NCI-H446 (cell line): ENCODE measurements at regions not wholly inside any gene's neighbourhood (a gene's known extent, or its start where the extent isn't known, plus 50 kb on each side); places are given as distances from the start of the nearest gene placed in this dataset.
"Not testable (repeated sequence)": the region's sequence is repeated elsewhere in the genome, so short reads cannot be mapped to it uniquely, and the experiment has no call there.

Experiments
- DNase-seq, 2 experiments: peaks; one replicate each; lab custom pipeline; 2025; lab: John Stamatoyannopoulos, UW

- peak in 1 of 2 experiments; percentile 13 for DNase-seq
These were observed 151.3 kb upstream of the BEND6 start for GRCh38 chr6:56803594-56803993.

GRCh38 chr6:56802584-56802983 lies 152.3 kb upstream of the BEND6 start:
- DNase-seq, result peak; percentile 31 to 79

GRCh38 chr6:56799989-56800388 lies 154.9 kb upstream of the BEND6 start:
- DNase-seq, result no peak

GRCh38 chr6:56798163-56798562 lies 155.5 kb upstream of the DST start:
- no peak for DNase-seq

- no peak for DNase-seq
These were observed 153.5 kb upstream of the DST start for GRCh38 chr6:56796196-56796532.

- no peak for DNase-seq
These were observed 152.9 kb upstream of the DST start for GRCh38 chr6:56795466-56796195.

GRCh38 chr6:56794421-56794820 lies 151.7 kb upstream of the DST start:
- DNase-seq, result no peak

- DNase-seq, result no peak
These were observed 151.2 kb upstream of the DST start for GRCh38 chr6:56793938-56794337.

GRCh38 chr6:56790414-56790813 lies 147.7 kb upstream of the DST start:
- no peak for DNase-seq

GRCh38 chr6:56789879-56790278 lies 147.2 kb upstream of the DST start:
- DNase-seq, result no peak

- no peak for DNase-seq
These were observed 146.7 kb upstream of the DST start for GRCh38 chr6:56789342-56789741.

- no peak for DNase-seq
These were observed 144.5 kb upstream of the DST start for GRCh38 chr6:56787209-56787608.

- no peak for DNase-seq
These were observed 143.6 kb upstream of the DST start for GRCh38 chr6:56786256-56786655.

GRCh38 chr6:56785536-56785935 lies 142.8 kb upstream of the DST start:
- not testable (repeated sequence) for DNase-seq

GRCh38 chr6:56780109-56780508 lies 137.4 kb upstream of the DST start:
- DNase-seq, result not testable (repeated sequence)

GRCh38 chr6:56778503-56778902 lies 135.8 kb upstream of the DST start:
- not testable (repeated sequence) for DNase-seq

- no peak for DNase-seq
These were observed 132.9 kb upstream of the DST start for GRCh38 chr6:56775498-56776166.

- DNase-seq, result peak in 1 of 2 experiments; percentile 26
These were observed 130.1 kb upstream of the DST start for GRCh38 chr6:56772737-56773184.

GRCh38 chr6:56771929-56772607 lies 129.4 kb upstream of the DST start:
- no peak for DNase-seq

GRCh38 chr6:56771189-56771588 lies 128.5 kb upstream of the DST start:
- no peak for DNase-seq

GRCh38 chr6:56770011-56770520 lies 127.4 kb upstream of the DST start:
- DNase-seq, result no peak

- no peak for DNase-seq
These were observed 125.3 kb upstream of the DST start for GRCh38 chr6:56767892-56768531.
